OCI-LY3 (cell line): ENCODE measurements at regions not wholly inside any gene's neighbourhood (a gene's known extent, or its start where the extent isn't known, plus 50 kb on each side); places are given as distances from the start of the nearest gene placed in this dataset.

Experiments
- CTCF ChIP-seq: fragments of 200-600, 300-600 bp; sonication (generic); IDR thresholded peaks from 2 replicates; pipeline ENCODE4 v1.5.1; 2014; ENCODE audit warnings: antibody characterized with exemption, low read length, low read depth
- EZH2phosphoT487 ChIP-seq: fragments of 200-600 bp; shearing (Covaris generic); IDR thresholded peaks from 2 replicates; pipeline ENCODE4 v1.6.1; 2018; ENCODE audit warnings: antibody characterized with exemption, mixed run types, low read depth

- TF ChIP-seq EZH2phosphoT487 (no peak), CTCF (no peak)
Observed at GRCh38 chr20:60877071-60877857, 374.8 kb upstream of the CDH4 start.
